Ascending aorta (tissue), 2 donors: ENCODE measurements at regions not wholly inside any gene's neighbourhood (a gene's known extent, or its start where the extent isn't known, plus 50 kb on each side); places are given as distances from the start of the nearest gene placed in this dataset.

ENCODE experiments used
- DNase-seq, 2 donors: peaks; one replicate each; pipeline ENCODE4 v3.0.0-alpha.2; 2019; ENCODE audit warnings: low spot score in 2 of 2
- H3K27ac ChIP-seq, 2 donors: fragments of 200-600 bp; sonication (generic); one replicate each; pipeline ENCODE4 v1.5.1; 2016 to 2017; ENCODE audit warnings: mild to moderate bottlenecking in 1 of 2
- H3K27me3 ChIP-seq: fragments of 200-600 bp; sonication (generic); one replicate; pipeline ENCODE4 v1.5.1; 2017
- H3K36me3 ChIP-seq, 2 donors: fragments of 200-600 bp; sonication (generic); one replicate each; pipeline ENCODE4 v1.5.1; 2016
- H3K4me1 ChIP-seq, 2 donors: fragments of 200-600 bp; sonication (generic); one replicate each; pipeline ENCODE4 v1.5.1; 2016 to 2017; ENCODE audit warnings: mild to moderate bottlenecking in 1 of 2
- H3K4me3 ChIP-seq, 2 donors: fragments of 200-600 bp; sonication (generic); one replicate each; pipeline ENCODE4 v1.5.1; 2016 to 2017; ENCODE audit warnings: mild to moderate bottlenecking in 1 of 2
- H3K9me3 ChIP-seq, 2 donors: fragments of 200-600 bp; sonication (generic); one replicate each; pipeline ENCODE4 v1.5.1; 2016
- CTCF ChIP-seq, 3 experiments: fragments of 200-600 bp in 2 of 3; fragments of 450-650 bp in 1 of 3; sonication (generic) in 2 of 3; IDR thresholded peaks; one replicate each; pipeline ENCODE4 v1.5.1; 2016 to 2019; ENCODE audit warnings: antibody characterized with exemption in 3 of 3, mild to moderate bottlenecking in 1 of 3, moderate library complexity in 1 of 3
- intact Hi-C: fragments of 100-400 bp; cut with DNase I; formaldehyde crosslinking; loops from one replicate; pipeline ENCODE4 v1.15.1; 2023

GRCh38 chr4:154126276-154126675 lies 337.4 kb upstream of the SFRP2 start:
- Histone ChIP-seq H3K36me3 (no peaks in the 10 kb centered on the region), H3K4me1 (no peaks in the 10 kb centered on the region), H3K9me3 (peaks cover 0 to 2% of the 10 kb centered on the region in 2 donors), H3K27me3 (no peaks in the 10 kb centered on the region), H3K4me3 (no peak overlapping the region), H3K27ac (no peak overlapping the region)
- intact Hi-C loops: no loop called here
- no peak for DNase-seq
- TF ChIP-seq CTCF (IDR thresholded peaks at IDR 0.05): no peak

GRCh38 chr4:154125340-154125739 lies 336.5 kb upstream of the SFRP2 start:
- Histone ChIP-seq H3K4me1 (no peaks in the 10 kb centered on the region), H3K4me3 (no peak overlapping the region), H3K9me3 (peaks cover 0 to 2% of the 10 kb centered on the region in 2 donors), H3K27me3 (no peaks in the 10 kb centered on the region), H3K27ac (no peak overlapping the region), H3K36me3 (no peaks in the 10 kb centered on the region)
- no peak for TF ChIP-seq CTCF (IDR thresholded peaks at IDR 0.05)
- intact Hi-C loops: no loop called here
- DNase-seq: no peak

GRCh38 chr4:154124539-154125255 lies 335.8 kb upstream of the SFRP2 start:
- no peak for DNase-seq
- Histone ChIP-seq H3K36me3 (no peaks in the 10 kb centered on the region), H3K4me3 (no peak overlapping the region), H3K9me3 (peaks cover 0 to 2% of the 10 kb centered on the region in 2 donors), H3K27ac (no peak overlapping the region), H3K27me3 (no peaks in the 10 kb centered on the region), H3K4me1 (no peaks in the 10 kb centered on the region)
- no peak for TF ChIP-seq CTCF (IDR thresholded peaks at IDR 0.05)
- intact Hi-C loops: no loop called here

GRCh38 chr4:154123897-154124296 lies 335.0 kb upstream of the SFRP2 start:
- intact Hi-C loops: no loop called here
- Histone ChIP-seq H3K4me3 (no peak overlapping the region), H3K27me3 (no peaks in the 10 kb centered on the region), H3K4me1 (no peaks in the 10 kb centered on the region), H3K36me3 (no peaks in the 10 kb centered on the region), H3K9me3 (peaks cover 0 to 2% of the 10 kb centered on the region in 2 donors), H3K27ac (no peak overlapping the region)
- DNase-seq: no peak
- TF ChIP-seq CTCF (IDR thresholded peaks at IDR 0.05): no peak

- H3K4me1 ChIP-seq: no peaks in the 10 kb centered on the region
- no peak for DNase-seq
- no peak overlapping the region for H3K27ac ChIP-seq
- no peaks in the 10 kb centered on the region for H3K9me3 ChIP-seq
- intact Hi-C loops: no loop called here
- TF ChIP-seq CTCF (IDR thresholded peaks at IDR 0.05): no peak
- no peak overlapping the region for H3K4me3 ChIP-seq
- no peaks in the 10 kb centered on the region for H3K36me3 ChIP-seq
- H3K27me3 ChIP-seq: no peaks in the 10 kb centered on the region
Observed at GRCh38 chr4:154120690-154121345, 331.9 kb upstream of the SFRP2 start.
